ENCODE measurements at regions not wholly inside any gene's neighbourhood (a gene's known extent, or its start where the extent isn't known, plus 50 kb on each side); places are given as distances from the start of the nearest gene placed in this dataset.

DNA sequence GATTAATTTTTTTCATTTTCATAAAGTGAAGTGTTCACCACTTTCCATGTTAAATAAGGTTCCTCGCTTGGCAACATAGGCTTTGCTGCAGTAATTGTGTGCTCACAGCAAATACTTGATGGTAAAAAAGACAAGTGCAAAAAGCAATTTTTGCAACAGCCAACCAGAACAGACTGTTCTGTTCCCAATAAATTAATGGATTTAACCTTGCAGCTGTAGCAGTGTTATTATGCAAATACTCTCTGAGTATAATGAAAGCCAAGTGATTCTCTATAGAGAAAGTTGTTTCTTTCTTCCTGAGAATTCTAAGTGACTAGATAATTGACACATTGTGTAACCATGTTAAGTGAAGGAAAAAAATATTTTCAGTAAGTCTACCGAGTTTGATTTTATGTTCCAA lies 183.7 kb upstream of the NAALADL2 start:
- DNase-seq: no peak

DNA sequence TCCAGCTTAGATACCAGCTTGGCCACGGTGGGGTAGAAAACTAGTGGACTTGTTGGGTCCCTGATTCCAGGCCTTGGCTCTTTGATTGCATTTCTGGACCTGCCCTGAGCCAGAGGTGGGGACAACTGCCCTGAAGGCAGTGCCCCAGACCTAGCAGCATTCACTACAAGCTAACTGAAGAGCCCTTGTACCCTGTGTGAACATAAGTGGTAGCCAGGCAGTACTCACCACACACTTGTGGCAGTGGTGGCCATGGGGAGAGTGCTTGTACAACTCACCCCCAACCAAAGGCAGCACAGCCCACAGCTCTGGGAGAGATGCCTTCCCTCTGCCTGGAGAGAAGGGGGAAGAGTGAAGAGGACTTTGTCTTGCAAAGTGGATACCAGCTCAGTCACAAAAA lies 177.3 kb upstream of the NAALADL2 start:
- no peak for DNase-seq

DNA sequence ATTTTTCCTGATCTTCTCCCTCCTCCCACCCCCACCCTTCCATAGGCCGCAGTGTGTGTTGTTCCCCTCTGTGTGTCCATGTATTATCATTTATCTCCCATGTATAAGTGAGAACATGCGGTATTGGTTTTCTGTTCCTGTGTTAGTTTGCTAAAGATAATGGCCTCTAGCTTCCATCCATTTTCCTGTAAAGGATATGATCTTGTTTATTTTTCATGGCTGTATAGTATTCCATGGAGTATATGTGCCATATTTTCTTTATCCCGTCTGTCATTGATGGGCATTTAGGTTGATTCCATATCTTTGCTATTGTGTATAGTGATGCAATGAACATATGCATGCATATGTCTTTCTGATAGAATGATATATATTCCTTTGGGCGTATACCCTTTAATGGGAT lies 173.3 kb upstream of the NAALADL2 start:
- no peak for DNase-seq

GRCh38 chr3:174697310-174697709 lies 161.8 kb upstream of the NAALADL2 start:
- no peak for DNase-seq

GRCh38 chr3:174700736-174701135 lies 158.4 kb upstream of the NAALADL2 start:
- no peak for DNase-seq

DNA sequence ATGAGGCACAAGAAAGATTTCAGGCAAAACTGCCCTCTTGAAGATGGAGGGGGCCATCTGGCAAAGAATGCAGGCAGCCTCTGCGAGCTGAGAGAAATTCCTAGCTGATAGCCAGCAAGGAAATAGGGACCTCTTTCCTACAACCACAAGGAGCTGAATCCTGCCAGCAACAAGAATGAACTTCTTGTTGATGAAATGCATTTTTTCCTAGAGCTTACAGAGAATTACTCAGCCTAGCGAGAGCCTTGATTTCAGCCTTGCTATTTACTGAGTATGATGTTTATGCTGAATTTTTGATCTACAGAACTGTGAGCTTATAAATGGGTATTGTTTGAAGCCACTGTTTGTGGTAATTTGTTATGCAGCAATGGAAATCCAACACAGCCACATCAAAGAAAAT lies 148.5 kb upstream of the NAALADL2 start:
- no peak for DNase-seq

GRCh38 chr3:174715386-174715785 lies 143.7 kb upstream of the NAALADL2 start:
- no peak for DNase-seq

GRCh38 chr3:174716956-174717505 lies 142.1 kb upstream of the NAALADL2 start:
- no peak for DNase-seq

DNA sequence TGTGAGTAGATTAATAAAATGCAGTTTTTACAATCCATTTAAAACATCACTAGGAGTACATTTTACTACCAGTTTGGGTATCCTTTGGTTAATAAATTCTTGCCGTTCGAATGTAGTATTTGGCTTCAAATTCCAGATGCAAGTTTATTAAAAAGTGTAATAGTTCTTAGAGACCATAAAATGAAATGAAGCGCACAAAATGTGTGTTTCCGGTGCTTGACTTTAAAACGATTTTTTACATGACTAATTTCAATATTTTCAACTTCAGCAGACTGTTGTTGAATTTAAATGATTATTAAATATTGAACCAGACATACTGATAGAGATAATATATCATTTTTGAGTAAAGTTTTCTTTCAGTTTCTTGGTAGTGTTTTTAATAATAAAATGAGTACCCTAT lies 138.4 kb upstream of the NAALADL2 start:
- no peak for DNase-seq

- DNase-seq: no peak
These were observed 133.8 kb upstream of the NAALADL2 start for GRCh38 chr3:174725303-174725702.

- DNase-seq: no peak
These were observed 121.2 kb upstream of the NAALADL2 start for GRCh38 chr3:174737966-174738365.

DNA sequence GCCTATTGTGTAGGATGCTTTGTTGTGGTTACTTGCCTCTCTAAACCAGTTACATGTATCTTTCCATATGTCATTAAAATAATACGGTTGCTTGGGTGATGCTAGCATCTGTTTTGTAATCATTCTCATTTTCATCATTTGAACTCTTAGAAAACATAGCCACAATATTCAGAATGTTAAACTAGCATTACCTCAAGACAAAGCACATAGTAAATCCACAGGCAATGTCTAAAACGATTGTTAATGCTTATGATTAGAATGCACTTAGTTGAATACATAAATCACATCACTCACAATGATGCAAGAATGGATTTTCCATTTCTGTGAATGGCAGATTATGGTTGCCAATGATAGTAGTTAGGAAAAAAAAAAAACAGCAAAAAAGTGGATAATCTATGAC lies 110.0 kb upstream of the NAALADL2 start:
- no peak for DNase-seq

GRCh38 chr3:174755833-174756829 lies 103.0 kb upstream of the NAALADL2 start:
- DNase-seq: no peak

- DNase-seq: no peak
These were observed 100.2 kb upstream of the NAALADL2 start for GRCh38 chr3:174758943-174759342.

DNA sequence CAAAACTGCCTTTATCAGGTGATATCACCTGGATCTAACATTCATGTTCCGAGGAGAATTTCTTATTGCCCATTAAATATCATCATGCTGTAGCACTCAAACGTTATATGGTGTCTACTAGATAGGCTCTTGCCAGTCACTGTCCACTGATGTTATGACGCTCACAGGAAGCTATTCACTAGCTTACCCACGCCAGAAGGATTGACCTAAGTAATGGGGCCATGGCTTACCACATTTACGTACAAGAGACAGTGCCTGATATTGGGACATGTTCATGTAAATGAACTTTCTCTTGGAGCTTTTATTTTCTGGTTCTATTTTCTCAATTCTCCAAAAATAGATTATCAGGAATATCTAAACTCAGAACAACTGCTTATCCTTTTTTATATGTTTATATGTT lies 91.7 kb upstream of the NAALADL2 start:
- DNase-seq: no peak

- no peak for DNase-seq
These were observed 91.2 kb upstream of the NAALADL2 start for GRCh38 chr3:174767853-174768382.

DNA sequence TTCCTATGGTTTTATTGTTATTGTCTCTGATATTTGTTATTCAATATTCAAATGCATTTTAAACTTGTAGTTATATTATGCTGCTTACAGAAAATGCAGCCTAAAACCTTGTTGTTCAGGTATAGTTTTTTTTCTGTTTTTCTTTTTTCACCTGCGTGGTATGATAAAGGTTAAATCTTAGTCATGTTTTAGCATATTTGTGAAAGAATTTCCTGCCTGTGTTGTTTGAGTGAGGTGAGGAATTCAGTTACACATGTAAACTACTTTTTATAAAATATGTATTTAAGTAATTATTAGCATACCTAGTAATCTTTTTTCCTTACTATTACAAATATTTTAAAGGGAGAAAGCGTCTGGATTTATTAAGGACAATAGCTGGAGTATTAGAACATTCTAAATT lies 90.0 kb upstream of the NAALADL2 start:
- no peak for DNase-seq

GRCh38 chr3:174775603-174776002 lies 83.5 kb upstream of the NAALADL2 start:
- DNase-seq: no peak

DNA sequence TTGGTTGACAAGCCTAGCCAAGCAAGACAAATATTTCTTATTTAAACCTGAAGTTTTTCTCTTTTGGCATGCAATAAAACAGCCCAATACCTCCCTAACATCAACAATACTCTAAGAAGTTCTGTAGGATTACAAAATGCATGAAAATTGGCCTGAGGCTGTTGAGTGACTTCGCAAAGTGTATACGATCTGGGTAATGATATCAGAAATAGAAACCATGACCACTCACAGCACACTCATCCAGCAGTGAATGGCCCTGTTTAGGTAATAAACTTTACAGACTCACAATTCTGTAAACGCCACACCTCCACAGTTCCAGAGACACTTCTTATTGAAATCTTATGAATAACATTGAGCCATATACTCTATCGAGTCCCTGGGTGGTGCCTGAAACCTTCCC lies 83.0 kb upstream of the NAALADL2 start:
- no peak for DNase-seq

- no peak for DNase-seq
These were observed 82.5 kb upstream of the NAALADL2 start for GRCh38 chr3:174776636-174777035.

GRCh38 chr3:174777813-174778212 lies 81.3 kb upstream of the NAALADL2 start:
- no peak for DNase-seq

DNA sequence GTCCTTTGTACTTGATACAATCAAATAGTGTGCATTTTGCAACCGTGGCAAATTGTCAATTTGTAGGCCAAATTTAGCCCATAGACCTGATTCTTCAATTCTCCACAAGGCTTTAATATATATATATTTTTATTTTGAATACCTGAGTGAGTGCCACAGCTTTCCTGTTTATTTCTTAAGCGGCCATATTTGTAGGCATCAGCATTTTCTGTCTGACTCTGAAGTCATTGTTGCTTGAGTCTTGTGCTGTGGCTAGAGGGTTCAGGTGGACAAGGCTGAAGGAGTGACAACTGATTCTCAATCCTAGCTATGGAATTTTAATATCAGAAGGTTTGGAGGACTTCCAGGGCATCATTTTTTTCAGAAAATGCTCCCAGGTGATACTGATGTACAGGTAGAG lies 75.6 kb upstream of the NAALADL2 start:
- DNase-seq: no peak

GRCh38 chr3:174784206-174784934 lies 74.8 kb upstream of the NAALADL2 start:
- DNase-seq: no peak

GRCh38 chr3:174786825-174787224 lies 72.3 kb upstream of the NAALADL2 start:
- DNase-seq: no peak
